ENCODE measurements at regions not wholly inside any gene's neighbourhood (a gene's known extent, or its start where the extent isn't known, plus 50 kb on each side); places are given as distances from the start of the nearest gene placed in this dataset.

DNA sequence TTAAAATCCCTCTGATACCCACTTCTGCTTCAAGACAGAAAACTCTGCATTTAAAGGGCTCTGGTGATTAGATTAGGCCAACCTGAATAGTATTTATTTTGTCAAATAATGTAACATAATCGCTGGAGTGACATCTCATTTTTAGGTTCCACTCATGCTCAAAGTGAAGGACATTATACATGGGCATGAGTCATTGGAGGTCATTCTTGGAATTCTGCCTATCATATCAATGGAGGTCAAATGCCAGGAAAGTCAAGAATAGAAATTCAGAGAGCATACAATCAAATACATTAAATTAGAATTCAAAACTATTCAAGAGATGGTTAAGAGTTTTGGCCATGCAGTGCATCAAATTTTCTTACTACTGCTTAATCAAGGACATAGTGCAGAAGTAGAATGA lies 50.8 kb upstream of the PRSS1 start:
- H3K36me3 ChIP-seq (ENCODE audit: control insufficient read depth in 5 of 5, insufficient read depth in 5 of 5, low read length in 5 of 5): no peaks in the 10 kb centered on the region
- no peak overlapping the region for H3K9ac ChIP-seq (ENCODE audit: low read length in 5 of 5)
- no peaks in the 10 kb centered on the region for H3K27me3 ChIP-seq (ENCODE audit: control insufficient read depth in 5 of 5, insufficient read depth in 4 of 5, low read length in 5 of 5)
- H3K4me1 ChIP-seq (ENCODE audit: control insufficient read depth in 5 of 5, insufficient read depth in 5 of 5, low read length in 5 of 5): no peaks in the 10 kb centered on the region
- H3K27ac ChIP-seq (ENCODE audit: low read depth, low read length): no peak overlapping the region
- H3K9me3 ChIP-seq (ENCODE audit: control insufficient read depth in 5 of 5, low read length in 5 of 5): no peaks in the 10 kb centered on the region
- H3K4me3 ChIP-seq (ENCODE audit: low read depth in 1 of 5, low read length in 5 of 5): no peak overlapping the region

DNA sequence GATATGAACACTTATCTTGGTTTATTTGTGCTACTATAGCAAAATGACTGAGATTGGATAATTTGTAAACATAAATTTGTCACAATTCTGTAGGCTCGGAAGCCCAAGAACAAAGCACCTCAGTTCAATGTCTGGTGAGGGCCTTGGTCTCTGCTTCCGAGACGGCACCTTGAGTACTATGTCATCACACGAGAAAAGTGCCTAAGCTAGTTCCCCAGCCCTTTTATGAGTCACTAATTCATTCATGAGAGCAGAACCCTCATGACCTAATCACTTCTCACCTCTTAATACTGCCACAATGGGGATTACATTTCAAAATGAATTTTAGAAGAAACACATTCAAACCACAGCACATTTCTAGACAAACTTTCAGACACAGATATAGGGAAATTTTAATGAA lies 52.0 kb upstream of the PRSS1 start:
- no peak overlapping the region for H3K9ac ChIP-seq (ENCODE audit: low read length in 5 of 5)
- no peaks in the 10 kb centered on the region for H3K27me3 ChIP-seq (ENCODE audit: control insufficient read depth in 5 of 5, insufficient read depth in 4 of 5, low read length in 5 of 5)
- no peak overlapping the region for H3K4me3 ChIP-seq (ENCODE audit: low read depth in 1 of 5, low read length in 5 of 5)
- H3K4me1 ChIP-seq (ENCODE audit: control insufficient read depth in 5 of 5, insufficient read depth in 5 of 5, low read length in 5 of 5): no peaks in the 10 kb centered on the region
- H3K27ac ChIP-seq (ENCODE audit: low read depth, low read length): no peak overlapping the region
- H3K36me3 ChIP-seq (ENCODE audit: control insufficient read depth in 5 of 5, insufficient read depth in 5 of 5, low read length in 5 of 5): no peaks in the 10 kb centered on the region
- no peaks in the 10 kb centered on the region for H3K9me3 ChIP-seq (ENCODE audit: control insufficient read depth in 5 of 5, low read length in 5 of 5)

DNA sequence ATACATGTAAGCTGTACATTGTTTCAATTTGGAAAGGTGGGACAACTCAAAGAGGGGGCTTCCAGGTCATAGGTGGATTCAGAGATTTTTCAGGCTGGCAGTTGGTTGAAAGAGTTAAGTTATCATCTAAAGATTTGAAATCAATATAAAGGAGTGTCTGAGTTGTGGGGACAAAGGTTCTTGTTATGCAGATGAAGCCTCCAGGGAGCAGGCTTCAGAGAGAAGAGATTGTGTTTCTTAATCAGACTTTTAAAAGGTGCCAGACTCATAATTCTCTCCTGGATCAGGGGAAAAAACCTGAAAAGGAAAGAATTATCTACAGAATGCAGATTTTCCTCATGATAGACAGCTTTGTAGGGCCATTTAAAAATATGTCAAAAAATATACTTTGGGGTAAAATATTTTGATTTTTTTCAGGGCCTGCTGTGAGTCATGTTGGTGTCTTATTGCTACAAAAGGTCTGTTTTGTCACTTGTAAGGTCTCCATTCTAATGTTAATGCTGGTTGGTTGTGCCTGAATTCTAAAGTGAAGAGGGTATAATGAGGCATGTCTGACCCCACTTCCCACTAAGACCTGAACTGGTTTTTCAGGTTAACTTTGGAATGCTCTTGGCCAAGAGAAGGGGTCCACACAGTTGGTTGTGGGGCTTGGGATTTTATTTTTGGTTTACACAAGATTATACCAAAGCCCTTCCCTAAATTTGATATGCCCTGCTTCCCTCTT lies 52.7 kb upstream of the PRSS1 start:
- Histone ChIP-seq H3K9me3 (ENCODE audit: control insufficient read depth in 5 of 5, low read length in 5 of 5) (no peaks in the 10 kb centered on the region), H3K27me3 (ENCODE audit: control insufficient read depth in 5 of 5, insufficient read depth in 4 of 5, low read length in 5 of 5) (no peaks in the 10 kb centered on the region), H3K4me3 (ENCODE audit: low read depth in 1 of 5, low read length in 5 of 5) (no peak overlapping the region), H3K9ac (ENCODE audit: low read length in 5 of 5) (no peak overlapping the region), H3K36me3 (ENCODE audit: control insufficient read depth in 5 of 5, insufficient read depth in 5 of 5, low read length in 5 of 5) (no peaks in the 10 kb centered on the region), H3K27ac (ENCODE audit: low read depth, low read length) (no peak overlapping the region), H3K4me1 (ENCODE audit: control insufficient read depth in 5 of 5, insufficient read depth in 5 of 5, low read length in 5 of 5) (no peaks in the 10 kb centered on the region)

DNA sequence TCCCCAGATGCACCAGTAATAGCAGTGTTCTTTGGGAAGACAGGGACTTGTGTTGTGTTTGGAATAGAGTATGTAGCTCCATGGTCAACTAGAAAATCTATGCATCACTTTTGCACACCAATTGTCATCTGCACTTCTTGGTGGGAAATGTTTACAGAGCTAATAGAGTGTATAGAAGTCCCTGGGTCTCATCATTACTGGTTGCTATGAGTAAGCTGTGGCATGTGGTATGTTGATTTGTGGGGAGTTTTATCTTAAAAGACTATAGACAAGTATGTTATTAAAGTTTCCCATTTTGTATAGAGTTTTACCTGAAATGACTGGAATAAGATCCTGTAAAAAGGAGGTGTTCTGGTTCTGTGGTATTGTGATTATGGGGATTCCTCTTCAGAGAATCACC lies 55.4 kb upstream of the PRSS1 start:
- no peaks in the 10 kb centered on the region for H3K36me3 ChIP-seq (ENCODE audit: control insufficient read depth in 5 of 5, insufficient read depth in 5 of 5, low read length in 5 of 5)

DNA sequence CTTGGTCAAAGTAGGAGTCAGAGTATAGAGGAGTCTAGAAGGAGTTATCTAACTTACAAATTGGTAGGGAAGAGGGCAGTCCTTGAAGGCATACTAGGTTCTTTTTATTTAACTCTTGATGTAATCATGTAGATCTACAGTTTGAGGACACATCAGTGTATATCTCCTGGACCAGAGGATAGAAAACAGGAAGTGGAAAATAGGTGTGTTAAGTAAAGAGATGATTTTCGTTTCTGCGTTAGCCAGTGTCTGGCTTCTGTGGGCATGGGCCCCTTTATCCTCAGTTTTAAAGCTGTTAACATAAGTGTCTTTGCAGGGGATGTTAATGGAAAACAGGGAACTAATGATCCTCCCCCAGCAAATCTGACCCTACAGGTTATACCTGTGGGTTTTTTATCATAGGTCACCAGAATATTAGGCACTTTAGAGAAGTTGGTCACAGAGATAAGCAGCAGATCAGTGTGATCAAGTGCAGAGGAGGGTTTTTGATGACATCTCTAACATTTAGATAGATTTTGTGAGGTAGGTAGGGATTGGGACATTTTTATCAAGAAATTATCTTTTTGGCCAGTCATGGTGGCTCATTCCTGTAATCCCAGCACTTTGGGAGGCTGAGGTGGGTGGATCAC lies 58.6 kb upstream of the PRSS1 start:
- no peaks in the 10 kb centered on the region for H3K4me1 ChIP-seq (ENCODE audit: control insufficient read depth in 5 of 5, insufficient read depth in 5 of 5, low read length in 5 of 5)
- H3K4me3 ChIP-seq (ENCODE audit: low read depth in 1 of 5, low read length in 5 of 5): no peak overlapping the region
- no peaks in the 10 kb centered on the region for H3K27me3 ChIP-seq (ENCODE audit: control insufficient read depth in 5 of 5, insufficient read depth in 4 of 5, low read length in 5 of 5)
- H3K36me3 ChIP-seq (ENCODE audit: control insufficient read depth in 5 of 5, insufficient read depth in 5 of 5, low read length in 5 of 5): no peaks in the 10 kb centered on the region
- H3K9me3 ChIP-seq (ENCODE audit: control insufficient read depth in 5 of 5, low read length in 5 of 5): no peaks in the 10 kb centered on the region
- no peak overlapping the region for H3K27ac ChIP-seq (ENCODE audit: low read depth, low read length)
- no peak overlapping the region for H3K9ac ChIP-seq (ENCODE audit: low read length in 5 of 5)

More for the DNA sequence above, 55.4 kb upstream of the PRSS1 start:
- H3K4me3 ChIP-seq (ENCODE audit: low read depth in 1 of 5, low read length in 5 of 5): no peak overlapping the region
- no peaks in the 10 kb centered on the region for H3K4me1 ChIP-seq (ENCODE audit: control insufficient read depth in 5 of 5, insufficient read depth in 5 of 5, low read length in 5 of 5)
- H3K27me3 ChIP-seq (ENCODE audit: control insufficient read depth in 5 of 5, insufficient read depth in 4 of 5, low read length in 5 of 5): no peaks in the 10 kb centered on the region
- no peaks in the 10 kb centered on the region for H3K9me3 ChIP-seq (ENCODE audit: control insufficient read depth in 5 of 5, low read length in 5 of 5)
- no peak overlapping the region for H3K9ac ChIP-seq (ENCODE audit: low read length in 5 of 5)
- no peak overlapping the region for H3K27ac ChIP-seq (ENCODE audit: low read depth, low read length)

DNA sequence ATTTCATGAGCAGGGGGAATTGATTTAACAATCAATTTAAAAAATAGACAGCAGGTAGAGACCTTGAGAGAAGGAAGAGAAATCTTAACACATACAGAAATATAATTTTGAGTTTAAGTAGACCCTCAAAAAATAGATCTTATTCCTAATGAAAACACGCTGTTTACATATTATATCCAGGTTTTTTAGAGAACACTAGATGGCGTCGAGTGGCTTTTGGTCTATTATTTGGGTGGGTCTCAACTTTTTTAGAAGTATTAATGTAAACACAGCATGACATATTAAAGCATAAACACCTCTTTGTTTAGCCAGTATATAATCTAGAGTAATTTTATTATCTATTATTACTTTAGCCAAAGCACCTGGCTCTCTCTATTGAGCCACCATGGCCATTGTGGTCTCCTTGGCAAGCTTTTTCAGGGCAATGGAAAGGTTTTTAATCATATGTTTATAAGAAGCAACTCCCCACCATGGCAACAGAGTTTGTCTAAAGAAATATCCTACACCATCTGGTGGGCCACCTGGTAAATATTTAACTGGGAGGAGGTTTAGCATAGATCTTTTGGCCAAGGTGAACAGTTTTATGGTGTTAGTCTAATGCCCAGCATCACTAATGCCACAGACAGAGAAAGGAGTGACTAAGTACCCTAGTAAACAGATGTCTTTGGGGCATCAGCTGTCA lies 59.7 kb upstream of the PRSS1 start:
- no peak overlapping the region for H3K4me3 ChIP-seq (ENCODE audit: low read depth in 1 of 5, low read length in 5 of 5)
- H3K9me3 ChIP-seq (ENCODE audit: control insufficient read depth in 5 of 5, low read length in 5 of 5): no peaks in the 10 kb centered on the region
- H3K27ac ChIP-seq (ENCODE audit: low read depth, low read length): no peak overlapping the region
- no peak overlapping the region for H3K9ac ChIP-seq (ENCODE audit: low read length in 5 of 5)
- H3K4me1 ChIP-seq (ENCODE audit: control insufficient read depth in 5 of 5, insufficient read depth in 5 of 5, low read length in 5 of 5): no peaks in the 10 kb centered on the region
- H3K27me3 ChIP-seq (ENCODE audit: control insufficient read depth in 5 of 5, insufficient read depth in 4 of 5, low read length in 5 of 5): no peaks in the 10 kb centered on the region
- no peaks in the 10 kb centered on the region for H3K36me3 ChIP-seq (ENCODE audit: control insufficient read depth in 5 of 5, insufficient read depth in 5 of 5, low read length in 5 of 5)

DNA sequence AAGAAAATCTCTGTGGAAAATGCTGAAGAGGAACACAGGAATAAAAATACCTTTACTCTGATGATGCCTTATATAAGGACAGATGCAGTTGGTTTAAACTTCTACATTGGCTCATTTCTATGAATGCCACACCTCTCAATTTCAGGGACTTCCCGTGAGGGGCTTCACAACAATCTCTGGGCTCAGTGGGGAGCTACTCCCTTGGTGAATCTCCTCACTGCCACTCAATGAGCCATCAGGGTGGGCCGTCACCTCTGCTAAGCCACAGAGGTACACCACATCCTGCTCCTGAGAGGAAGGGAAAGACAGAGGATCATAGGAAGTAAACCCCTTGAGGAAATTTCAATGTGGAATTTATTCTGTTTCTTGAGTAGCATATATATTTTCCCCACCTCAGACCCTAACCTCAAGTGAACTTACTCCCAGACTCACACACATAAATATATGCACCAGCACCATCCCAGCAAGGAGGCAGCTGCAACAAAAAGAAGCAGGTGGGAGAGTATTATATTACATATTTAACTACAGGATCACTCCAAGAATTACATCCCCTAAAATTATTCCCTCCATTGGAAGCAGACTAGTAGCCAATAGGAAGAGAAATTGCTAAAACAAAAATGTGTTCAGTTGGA lies 63.3 kb upstream of the PRSS1 start:
- Histone ChIP-seq H3K4me1 (ENCODE audit: control insufficient read depth in 5 of 5, insufficient read depth in 5 of 5, low read length in 5 of 5) (no peaks in the 10 kb centered on the region), H3K27me3 (ENCODE audit: control insufficient read depth in 5 of 5, insufficient read depth in 4 of 5, low read length in 5 of 5) (no peaks in the 10 kb centered on the region), H3K4me3 (ENCODE audit: low read depth in 1 of 5, low read length in 5 of 5) (no peak overlapping the region), H3K27ac (ENCODE audit: low read depth, low read length) (no peak overlapping the region), H3K9me3 (ENCODE audit: control insufficient read depth in 5 of 5, low read length in 5 of 5) (no peaks in the 10 kb centered on the region), H3K9ac (ENCODE audit: low read length in 5 of 5) (no peak overlapping the region), H3K36me3 (ENCODE audit: control insufficient read depth in 5 of 5, insufficient read depth in 5 of 5, low read length in 5 of 5) (no peaks in the 10 kb centered on the region)

DNA sequence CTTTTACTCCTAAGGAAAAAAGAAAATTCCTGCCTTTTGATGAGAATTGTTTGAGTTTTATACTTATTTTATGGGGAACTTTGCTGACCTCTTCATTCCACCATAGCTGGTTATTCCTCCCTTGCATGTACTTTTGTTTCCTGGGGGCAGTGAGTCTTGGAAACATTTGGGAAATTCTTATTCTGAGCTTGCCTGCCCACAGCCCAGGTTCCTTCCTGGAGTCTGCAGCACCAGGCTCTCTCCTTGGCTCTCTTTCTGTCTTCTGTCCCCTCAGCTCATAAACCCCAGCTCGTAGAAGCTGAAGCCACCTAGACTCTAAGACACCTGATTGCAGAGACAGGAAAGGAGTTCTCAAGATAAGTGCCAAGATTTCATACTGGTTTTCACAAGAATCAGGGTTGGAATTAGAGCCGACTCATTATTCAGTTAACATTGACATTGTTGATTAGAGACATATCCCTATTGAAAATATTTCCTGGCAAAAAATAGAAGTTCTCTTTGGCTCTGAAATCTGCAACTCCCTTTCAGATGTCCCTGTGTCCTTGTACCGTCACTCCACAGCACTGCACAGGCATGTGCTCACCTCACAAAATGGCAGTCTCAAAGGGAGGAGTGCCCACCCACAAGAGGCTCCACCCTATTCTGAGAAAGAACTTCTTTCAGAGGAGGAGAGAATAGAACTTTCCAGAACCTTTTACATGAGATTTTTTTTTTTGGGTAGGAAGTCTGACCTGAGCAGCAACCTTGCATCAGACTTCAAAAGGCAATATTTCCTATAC lies 67.8 kb upstream of the PRSS1 start:
- no peaks in the 10 kb centered on the region for H3K36me3 ChIP-seq (ENCODE audit: control insufficient read depth in 5 of 5, insufficient read depth in 5 of 5, low read length in 5 of 5)
- no peak overlapping the region for H3K9ac ChIP-seq (ENCODE audit: low read length in 5 of 5)
- H3K4me3 ChIP-seq (ENCODE audit: low read depth in 1 of 5, low read length in 5 of 5): no peak overlapping the region
- H3K27ac ChIP-seq (ENCODE audit: low read depth, low read length): no peak overlapping the region
- no peaks in the 10 kb centered on the region for H3K27me3 ChIP-seq (ENCODE audit: control insufficient read depth in 5 of 5, insufficient read depth in 4 of 5, low read length in 5 of 5)
- H3K9me3 ChIP-seq (ENCODE audit: control insufficient read depth in 5 of 5, low read length in 5 of 5): no peaks in the 10 kb centered on the region
- H3K4me1 ChIP-seq (ENCODE audit: control insufficient read depth in 5 of 5, insufficient read depth in 5 of 5, low read length in 5 of 5): no peaks in the 10 kb centered on the region

DNA sequence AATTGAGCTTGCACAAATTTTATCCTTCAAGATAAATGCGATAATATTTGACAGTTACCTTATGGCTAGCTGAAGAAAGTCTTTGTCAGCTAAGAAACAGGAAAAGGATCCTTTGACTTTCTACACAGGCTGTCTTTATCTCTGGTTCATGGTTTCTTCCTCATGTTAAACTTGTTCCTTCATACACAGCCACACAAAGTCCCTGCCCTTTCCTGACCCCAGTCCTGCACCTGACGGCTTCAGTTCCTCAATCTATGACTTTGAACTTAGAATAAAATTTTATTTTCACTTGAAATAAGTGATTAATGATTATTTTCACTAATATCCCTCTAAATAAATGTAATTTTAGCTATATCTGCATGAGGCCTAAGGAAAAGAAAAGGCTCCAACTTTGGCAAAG lies 77.8 kb upstream of the PRSS1 start:
- no peaks in the 10 kb centered on the region for H3K27me3 ChIP-seq (ENCODE audit: control insufficient read depth in 5 of 5, insufficient read depth in 4 of 5, low read length in 5 of 5)
- H3K36me3 ChIP-seq (ENCODE audit: control insufficient read depth in 5 of 5, insufficient read depth in 5 of 5, low read length in 5 of 5): no peaks in the 10 kb centered on the region
- no peaks in the 10 kb centered on the region for H3K4me1 ChIP-seq (ENCODE audit: control insufficient read depth in 5 of 5, insufficient read depth in 5 of 5, low read length in 5 of 5)
- H3K4me3 ChIP-seq (ENCODE audit: low read depth in 1 of 5, low read length in 5 of 5): no peak overlapping the region
- H3K9ac ChIP-seq (ENCODE audit: low read length in 5 of 5): no peak overlapping the region
- H3K9me3 ChIP-seq (ENCODE audit: control insufficient read depth in 5 of 5, low read length in 5 of 5): no peaks in the 10 kb centered on the region
- no peak overlapping the region for H3K27ac ChIP-seq (ENCODE audit: low read depth, low read length)

All from subcutaneous abdominal adipose tissue (tissue), 5 donors.